ENCODE measurements at regions not wholly inside any gene's neighbourhood (a gene's known extent, or its start where the extent isn't known, plus 50 kb on each side); places are given as distances from the start of the nearest gene placed in this dataset.

DNA sequence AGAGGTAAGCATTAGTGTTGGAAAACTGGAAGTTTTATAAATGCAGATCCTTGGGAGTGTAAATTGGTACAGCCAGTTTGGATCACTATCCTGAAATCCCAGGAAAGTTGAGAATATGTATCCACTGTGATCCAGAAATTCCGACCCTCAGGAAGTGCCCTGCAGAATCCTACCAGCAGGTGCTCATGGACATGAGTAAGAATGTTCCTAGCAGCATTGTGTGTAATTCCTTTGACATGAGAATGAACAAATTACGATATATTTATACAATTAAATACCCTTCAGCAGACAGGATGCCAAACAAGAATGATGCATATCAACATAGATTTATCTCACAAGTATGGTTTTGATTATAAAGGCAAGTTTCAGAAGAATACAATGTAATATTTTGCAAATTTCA, 181.6 kb downstream of the XPNPEP1 start:
- no peak for TF ChIP-seq CTCF (IDR thresholded peaks at IDR 0.05)
- no peaks in the 10 kb centered on the region for H3K27me3 ChIP-seq
- no peak overlapping the region for H3K4me3 ChIP-seq
- no peaks in the 10 kb centered on the region for H3K9me3 ChIP-seq
- H3K36me3 ChIP-seq: no peaks in the 10 kb centered on the region
- DNase-seq: no peak
- H3K27ac ChIP-seq: no peak overlapping the region
- intact Hi-C loops (cut with DNase I): no loop called here
- no peaks in the 10 kb centered on the region for H3K4me1 ChIP-seq
- H3K9ac ChIP-seq (ENCODE audit: low read depth in 2 of 2, low read length in 2 of 2): no peak overlapping the region

DNA sequence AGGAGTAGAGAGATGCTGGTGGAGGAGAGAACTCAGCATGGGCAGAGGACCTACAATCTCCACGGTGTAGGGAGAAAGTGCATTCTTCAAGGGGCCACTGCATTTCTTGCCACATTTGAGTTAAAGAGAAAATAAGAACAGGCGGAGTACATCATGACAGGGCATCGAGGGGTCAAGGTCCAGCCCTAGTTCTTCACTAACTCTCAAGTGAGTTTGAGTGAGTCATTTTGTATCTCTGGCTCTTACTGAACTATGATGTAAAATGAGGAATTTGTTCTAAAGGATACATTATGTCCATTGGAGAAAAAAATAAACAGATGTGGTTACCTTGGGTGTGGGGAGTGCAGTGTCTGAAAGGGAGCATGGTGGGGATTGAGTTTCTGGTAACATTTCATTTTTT, 182.9 kb downstream of the XPNPEP1 start:
- intact Hi-C loops (cut with DNase I): no loop called here
- Histone ChIP-seq H3K27me3 (no peaks in the 10 kb centered on the region), H3K27ac (no peak overlapping the region), H3K4me3 (no peak overlapping the region), H3K9ac (ENCODE audit: low read depth in 2 of 2, low read length in 2 of 2) (no peak overlapping the region), H3K36me3 (no peaks in the 10 kb centered on the region), H3K4me1 (no peaks in the 10 kb centered on the region), H3K9me3 (no peaks in the 10 kb centered on the region)
- no peak for TF ChIP-seq CTCF (IDR thresholded peaks at IDR 0.05)
- no peak for DNase-seq

DNA sequence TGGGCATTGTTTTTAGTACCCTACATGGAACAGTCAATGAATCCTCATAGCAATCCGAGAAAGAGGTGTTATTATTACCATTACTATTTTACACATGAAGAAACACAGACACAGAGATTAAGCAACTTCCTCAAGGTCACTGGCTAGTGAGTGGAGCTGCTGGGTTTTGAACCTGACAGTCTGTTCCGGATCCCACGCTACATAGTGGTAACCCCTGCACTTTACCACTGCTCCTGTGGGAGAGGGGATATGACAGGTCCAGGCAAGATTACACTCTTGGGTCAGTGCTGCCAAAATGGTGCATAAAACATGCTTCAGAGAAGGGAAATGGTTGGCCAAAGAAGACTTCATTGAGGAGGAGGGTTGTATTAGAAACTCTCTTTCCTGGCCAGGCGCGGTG, 185.7 kb downstream of the XPNPEP1 start:
- no peak for TF ChIP-seq CTCF (IDR thresholded peaks at IDR 0.05)
- Histone ChIP-seq H3K4me1 (no peaks in the 10 kb centered on the region), H3K4me3 (no peak overlapping the region), H3K27ac (no peak overlapping the region), H3K9me3 (no peaks in the 10 kb centered on the region), H3K36me3 (no peaks in the 10 kb centered on the region), H3K9ac (ENCODE audit: low read depth in 2 of 2, low read length in 2 of 2) (no peak overlapping the region), H3K27me3 (no peaks in the 10 kb centered on the region)
- no peak for DNase-seq
- intact Hi-C loops (cut with DNase I): no loop called here

DNA sequence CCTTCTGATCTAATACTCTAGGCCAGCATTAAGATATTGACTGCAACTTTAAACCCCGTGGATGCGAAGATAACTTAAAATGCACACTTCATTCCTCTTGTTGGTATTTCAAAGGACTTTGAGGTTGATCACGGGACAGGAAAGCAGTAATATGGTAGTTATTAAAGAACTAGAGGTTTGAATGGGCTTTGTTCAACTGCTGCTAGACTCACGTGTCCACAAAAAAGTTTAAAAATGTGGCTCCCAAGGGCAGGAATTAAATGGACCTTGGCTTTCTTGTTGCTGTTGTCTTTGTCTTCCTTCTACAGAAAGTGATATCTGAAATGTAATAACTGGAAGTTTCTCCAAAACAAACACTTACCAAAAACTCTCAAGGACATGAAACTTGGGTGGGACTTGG, 186.3 kb downstream of the XPNPEP1 start:
- no peak overlapping the region for H3K4me3 ChIP-seq
- no peak for DNase-seq
- no peaks in the 10 kb centered on the region for H3K9me3 ChIP-seq
- no peak overlapping the region for H3K27ac ChIP-seq
- H3K9ac ChIP-seq (ENCODE audit: low read depth in 2 of 2, low read length in 2 of 2): no peak overlapping the region
- no peaks in the 10 kb centered on the region for H3K4me1 ChIP-seq
- no peaks in the 10 kb centered on the region for H3K27me3 ChIP-seq
- H3K36me3 ChIP-seq: no peaks in the 10 kb centered on the region
- TF ChIP-seq CTCF (IDR thresholded peaks at IDR 0.05): no peak
- intact Hi-C loops (cut with DNase I): no loop called here

- DNase-seq: no peak
- H3K27ac ChIP-seq: no peak overlapping the region
- H3K4me3 ChIP-seq: no peak overlapping the region
- no peak for TF ChIP-seq CTCF (IDR thresholded peaks at IDR 0.05)
- no peaks in the 10 kb centered on the region for H3K4me1 ChIP-seq
- H3K36me3 ChIP-seq: no peaks in the 10 kb centered on the region
- H3K27me3 ChIP-seq: no peaks in the 10 kb centered on the region
- intact Hi-C loops (cut with DNase I): no loop called here
- H3K9me3 ChIP-seq: no peaks in the 10 kb centered on the region
- H3K9ac ChIP-seq (ENCODE audit: low read depth in 2 of 2, low read length in 2 of 2): no peak overlapping the region
These were observed 187.5 kb downstream of the XPNPEP1 start for GRCh38 chr10:109735776-109736175.

Measured in colonic mucosa (tissue), 4 donors.